ENCODE measurements at regions not wholly inside any gene's neighbourhood (a gene's known extent, or its start where the extent isn't known, plus 50 kb on each side); places are given as distances from the start of the nearest gene placed in this dataset.
"Not testable (repeated sequence)": the region's sequence is repeated elsewhere in the genome, so short reads cannot be mapped to it uniquely, and the experiment has no call there.

DNA sequence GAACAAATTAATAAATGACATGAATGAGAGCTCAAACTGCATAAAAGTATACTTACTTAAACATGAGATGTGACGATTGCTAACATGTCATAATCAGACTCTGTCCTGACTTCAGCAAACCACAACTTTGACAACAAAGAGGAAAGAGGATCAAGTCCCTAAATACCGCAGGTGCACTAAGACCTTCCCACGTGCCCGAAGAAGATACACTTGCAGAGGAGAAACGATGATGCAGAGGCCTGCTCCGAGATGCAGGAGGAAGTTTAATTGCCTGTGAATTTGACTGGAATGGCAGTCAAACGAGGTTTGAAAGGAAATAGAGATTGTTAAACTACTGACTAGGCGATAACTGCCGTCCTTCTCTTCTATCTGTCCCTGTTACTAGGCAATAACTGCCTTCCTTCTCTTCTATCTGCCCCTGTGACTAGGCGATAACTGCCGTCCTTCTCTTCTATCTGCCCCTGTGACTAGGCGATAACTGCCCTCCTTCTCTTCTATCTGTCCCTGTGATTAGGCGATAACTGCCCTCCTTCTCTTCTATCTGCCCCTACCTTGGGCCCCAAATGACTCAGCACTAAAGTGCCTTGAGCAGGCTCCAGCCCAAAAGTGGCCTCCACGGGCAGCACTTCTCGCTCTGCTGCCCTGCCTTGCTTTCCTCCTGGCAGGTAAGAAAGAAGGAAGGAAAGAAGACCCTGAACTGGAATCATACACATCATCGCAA is 2226.0 kb upstream of the DEFB115 start:
- DNase-seq (ENCODE audit: low read depth in 4 of 4, low spot score in 1 of 4), result not testable (repeated sequence)

DNA sequence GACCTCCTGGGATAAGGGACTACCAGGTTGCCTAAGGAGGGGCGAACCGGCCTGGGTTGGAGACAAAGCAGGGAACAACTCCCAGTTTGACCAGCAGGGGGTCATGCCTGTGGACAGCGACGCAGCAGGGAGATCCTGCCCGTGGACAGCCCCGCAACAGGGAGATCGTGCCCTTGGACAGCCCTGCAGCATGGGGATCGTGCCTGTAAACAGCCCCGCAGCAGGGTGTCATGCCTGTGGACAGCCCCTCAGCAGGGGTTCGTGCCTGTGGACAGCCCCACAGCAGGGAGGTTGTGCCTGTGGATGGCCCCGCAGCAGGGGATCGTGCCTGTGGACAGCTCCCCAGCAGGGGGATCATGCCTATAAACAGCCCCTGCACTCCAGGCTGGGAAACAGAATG is 2213.2 kb upstream of the DEFB115 start:
- DNase-seq (ENCODE audit: low read depth in 4 of 4, low spot score in 1 of 4), result not testable (repeated sequence)

GRCh38 chr20:29050008-29050606 is 2207.4 kb upstream of the DEFB115 start:
- DNase-seq (ENCODE audit: low read depth in 4 of 4, low spot score in 1 of 4), result not testable (repeated sequence)

GRCh38 chr20:29057866-29058484 is 2199.5 kb upstream of the DEFB115 start:
- DNase-seq (ENCODE audit: low read depth in 4 of 4, low spot score in 1 of 4), result not testable (repeated sequence)

GRCh38 chr20:29062451-29062850 is 2195.0 kb upstream of the DEFB115 start:
- not testable (repeated sequence) for DNase-seq (ENCODE audit: low read depth in 4 of 4, low spot score in 1 of 4)

GRCh38 chr20:29066341-29066740 is 2191.1 kb upstream of the DEFB115 start:
- DNase-seq (ENCODE audit: low read depth in 4 of 4, low spot score in 1 of 4), result not testable (repeated sequence)

DNA sequence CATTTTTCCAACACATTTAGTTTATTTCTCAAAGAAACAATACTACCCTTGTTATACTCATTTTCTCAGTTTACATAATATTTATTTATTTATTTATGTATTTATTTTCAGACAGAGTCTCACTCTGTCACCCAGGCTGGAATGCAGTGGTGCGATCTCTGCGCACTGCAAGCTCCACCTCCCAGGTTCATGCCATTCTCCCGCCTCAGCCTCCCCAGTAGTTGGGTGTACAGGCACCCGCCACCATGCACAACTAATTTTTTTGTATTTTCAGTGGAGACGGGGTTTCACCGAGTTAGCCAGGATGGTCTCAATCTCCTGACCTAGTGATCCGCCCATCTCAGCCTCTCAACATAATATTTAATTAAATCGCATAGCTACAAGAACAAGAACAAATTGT is 2183.8 kb upstream of the DEFB115 start:
- DNase-seq (ENCODE audit: low read depth in 4 of 4, low spot score in 1 of 4), result not testable (repeated sequence)

DNA sequence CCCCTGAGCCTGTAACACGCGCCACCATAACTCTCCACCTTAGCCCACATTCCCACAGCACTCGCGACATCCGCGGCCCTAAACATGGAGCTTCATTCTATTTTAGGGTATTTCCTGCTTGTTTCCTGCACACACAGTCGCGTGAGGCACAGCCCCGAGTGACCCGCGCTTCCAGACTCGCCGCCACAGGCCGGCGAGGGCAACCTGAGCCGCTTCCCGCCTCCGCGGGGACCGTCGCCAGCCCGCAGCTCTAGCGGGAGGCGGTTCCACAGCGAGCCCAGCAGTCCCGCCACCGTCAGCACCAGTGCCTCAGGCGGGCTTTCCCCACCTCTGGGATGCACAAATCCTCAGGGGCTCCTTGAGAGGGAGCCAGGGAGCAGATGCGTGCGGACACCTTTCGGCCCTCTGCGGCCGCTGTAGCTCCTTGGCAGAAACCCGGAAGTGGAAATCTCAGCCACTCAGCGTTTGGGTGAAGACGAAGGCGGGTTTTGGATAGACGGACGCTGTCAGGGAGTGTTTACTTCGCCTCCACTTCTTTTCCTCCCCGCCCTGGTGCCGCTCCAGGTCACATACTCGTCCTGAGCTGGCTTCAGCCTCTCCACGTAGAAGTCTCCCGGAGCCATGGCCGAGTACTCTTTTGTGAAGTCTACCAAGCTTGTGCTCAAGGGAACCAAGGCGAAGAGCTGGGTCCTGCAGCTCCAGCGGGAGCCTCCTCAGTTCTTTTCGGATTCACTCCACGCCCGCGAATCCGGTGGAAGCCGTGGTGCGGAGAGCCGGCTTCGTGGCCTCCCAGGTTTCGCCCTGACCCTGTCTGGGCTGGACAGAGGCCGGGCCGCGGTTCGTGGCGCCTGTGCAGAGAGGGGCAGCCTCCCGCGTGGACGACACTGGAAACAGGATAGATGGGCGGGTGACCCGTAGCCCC is 2177.4 kb upstream of the DEFB115 start:
- peak in 2 of 4 experiments; percentile 7 to 13 for DNase-seq (ENCODE audit: low read depth in 4 of 4, low spot score in 1 of 4)

- DNase-seq (ENCODE audit: low read depth in 4 of 4, low spot score in 1 of 4), result not testable (repeated sequence)
Measured at GRCh38 chr20:29081712-29082111, 2175.8 kb upstream of the DEFB115 start.

DNA sequence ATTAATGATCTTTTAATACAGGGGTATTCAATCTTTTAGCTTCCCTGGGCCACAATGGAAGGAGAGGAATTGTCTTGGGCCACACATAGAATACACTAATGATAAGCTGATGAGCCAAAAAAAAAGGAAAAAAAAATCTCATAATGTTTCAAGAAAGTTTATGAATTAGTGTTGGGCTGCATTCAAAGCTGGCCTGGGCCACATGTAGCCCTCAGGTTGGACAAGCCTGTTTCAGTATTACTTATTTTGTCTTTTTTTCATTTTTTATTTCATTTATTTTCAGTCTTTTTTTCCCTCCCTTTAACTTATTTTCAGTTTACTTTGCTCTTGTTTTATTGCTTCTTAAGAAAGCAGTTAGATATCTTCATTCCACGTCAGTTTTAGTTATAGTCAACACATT is 2171.8 kb upstream of the DEFB115 start:
- no peak for DNase-seq (ENCODE audit: low read depth in 4 of 4, low spot score in 1 of 4)

DNA sequence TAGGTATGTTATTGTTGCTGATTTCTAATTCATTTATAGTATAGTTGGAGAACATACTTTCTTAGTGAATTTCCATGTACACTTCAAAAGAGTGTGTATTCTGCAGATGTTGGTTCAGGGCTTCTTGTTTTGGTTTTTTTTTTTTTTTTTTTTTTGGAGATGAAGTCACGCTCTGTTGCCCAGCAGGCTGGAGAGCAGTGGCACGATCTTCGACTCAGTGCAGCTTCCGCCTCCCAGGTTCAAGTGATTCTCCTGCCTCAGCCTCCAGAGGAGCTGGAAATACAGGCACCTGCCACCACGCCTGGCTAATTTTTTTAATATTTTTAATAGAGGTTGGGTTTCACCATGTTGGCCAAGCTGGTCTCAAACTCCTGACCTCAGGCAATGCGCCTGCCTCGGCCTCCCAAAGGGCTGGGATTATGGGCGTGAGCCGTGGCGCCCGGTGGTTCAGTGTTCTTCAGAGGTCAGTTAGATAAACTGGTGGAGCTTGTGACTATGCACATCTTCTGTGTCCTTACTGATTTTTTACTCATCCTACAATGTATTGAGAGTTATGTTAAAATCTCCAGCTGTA is 2171.2 kb upstream of the DEFB115 start:
- DNase-seq (ENCODE audit: low read depth in 4 of 4, low spot score in 1 of 4), result not testable (repeated sequence)

DNA sequence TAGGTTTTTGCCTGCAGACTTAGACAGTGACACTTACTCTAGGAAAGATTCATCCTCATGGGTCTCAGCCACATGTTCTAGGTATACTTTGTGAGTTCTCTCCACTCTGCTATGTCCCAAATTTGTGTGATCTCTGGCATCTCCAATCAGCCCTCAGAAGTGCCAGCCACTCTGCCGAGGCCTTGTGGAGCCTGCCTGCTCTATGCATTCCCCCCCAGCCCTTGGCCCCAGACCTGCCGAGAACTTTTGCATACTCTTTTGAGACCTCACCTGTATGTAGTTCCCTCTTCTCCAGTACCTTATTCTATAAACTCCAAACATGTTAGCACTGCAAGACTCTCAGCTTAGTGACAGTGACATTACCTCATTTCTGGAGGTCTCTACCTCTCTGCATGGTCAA is 2170.5 kb upstream of the DEFB115 start:
- DNase-seq (ENCODE audit: low read depth in 4 of 4, low spot score in 1 of 4), result no peak

DNA sequence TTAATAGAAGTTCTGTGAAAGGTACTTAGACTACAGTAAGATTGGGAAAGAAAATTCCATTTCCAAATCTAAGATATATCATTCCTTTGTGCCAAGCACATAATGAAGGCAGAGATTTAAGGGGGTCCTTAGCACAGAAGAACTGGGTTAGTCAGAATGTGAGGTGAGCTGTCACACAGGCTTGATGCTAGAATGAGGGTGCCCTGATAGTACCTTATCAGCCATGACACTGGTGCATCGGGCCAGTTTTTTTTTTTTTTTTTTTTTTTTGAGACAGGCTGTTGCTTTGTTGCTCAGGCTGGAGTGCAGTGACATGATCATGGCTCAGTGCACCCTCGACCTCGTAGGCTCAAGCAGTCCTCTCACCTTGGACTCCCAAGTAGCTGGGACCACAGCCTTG is 2169.6 kb upstream of the DEFB115 start:
- not testable (repeated sequence) for DNase-seq (ENCODE audit: low read depth in 4 of 4, low spot score in 1 of 4)

- DNase-seq (ENCODE audit: low read depth in 4 of 4, low spot score in 1 of 4), result not testable (repeated sequence)
Measured at GRCh38 chr20:29088472-29088871, 2169.0 kb upstream of the DEFB115 start.

- not testable (repeated sequence) for DNase-seq (ENCODE audit: low read depth in 4 of 4, low spot score in 1 of 4)
Measured at GRCh38 chr20:29089409-29089808, 2168.1 kb upstream of the DEFB115 start.

DNA sequence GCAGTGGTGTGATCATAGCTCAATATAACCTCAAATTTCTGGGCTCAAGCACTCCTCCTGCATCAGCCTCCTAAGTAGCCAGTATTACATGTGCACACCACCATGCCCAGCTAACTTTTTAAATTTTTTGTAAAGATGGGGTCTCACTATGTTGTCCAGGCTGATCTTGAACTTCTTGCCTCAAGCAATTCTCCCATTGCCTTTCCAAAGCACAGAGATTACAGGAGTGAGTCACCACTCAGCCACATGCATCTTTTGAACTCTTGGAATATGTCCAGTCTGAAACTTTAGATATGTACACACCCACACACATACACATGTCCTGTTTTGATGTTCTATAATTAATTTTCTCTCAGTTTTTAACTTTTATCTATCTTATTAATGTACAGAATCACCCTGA is 2163.5 kb upstream of the DEFB115 start:
- DNase-seq (ENCODE audit: low read depth in 4 of 4, low spot score in 1 of 4), result not testable (repeated sequence)

DNA sequence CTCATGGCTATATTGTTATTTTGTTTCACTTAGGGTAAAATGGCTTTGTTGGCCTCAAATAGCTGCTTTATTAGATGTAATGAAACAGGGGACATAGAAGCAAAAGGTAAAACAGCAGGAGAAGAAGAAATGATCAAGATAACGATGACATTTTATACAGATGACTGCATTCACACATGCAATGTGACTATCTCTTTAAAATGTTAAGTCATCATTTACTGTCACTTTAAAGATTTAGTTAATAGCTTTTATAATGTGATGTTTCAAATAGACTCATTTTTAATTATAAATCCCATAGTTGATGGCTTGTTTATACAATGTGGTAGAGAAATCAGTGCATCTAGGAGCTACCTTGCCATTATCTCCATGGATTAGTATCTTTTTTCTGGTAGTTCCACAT is 2160.8 kb upstream of the DEFB115 start:
- DNase-seq (ENCODE audit: low read depth in 4 of 4, low spot score in 1 of 4), result not testable (repeated sequence)

GRCh38 chr20:29107884-29108283 is 2149.6 kb upstream of the DEFB115 start:
- not testable (repeated sequence) for DNase-seq (ENCODE audit: low read depth in 4 of 4, low spot score in 1 of 4)

DNA sequence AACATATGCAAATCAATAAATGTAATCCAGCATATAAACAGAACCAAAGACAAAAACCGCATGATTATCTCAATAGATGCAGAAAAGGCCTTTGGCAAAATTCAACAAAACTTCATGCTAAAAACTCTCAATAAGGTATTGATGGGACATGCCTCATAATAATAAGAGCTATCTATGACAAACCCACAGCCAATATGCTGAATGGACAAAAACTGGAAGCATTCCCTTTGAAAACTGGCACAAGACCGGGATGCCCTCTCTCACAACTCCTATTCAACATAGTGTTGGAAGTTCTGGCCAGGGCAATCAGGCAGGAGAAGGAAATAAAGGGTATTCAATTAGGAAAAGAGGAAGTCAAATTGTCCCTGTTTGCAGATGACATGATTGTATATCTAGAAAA is 2148.1 kb upstream of the DEFB115 start:
- not testable (repeated sequence) for DNase-seq (ENCODE audit: low read depth in 4 of 4, low spot score in 1 of 4)

DNA sequence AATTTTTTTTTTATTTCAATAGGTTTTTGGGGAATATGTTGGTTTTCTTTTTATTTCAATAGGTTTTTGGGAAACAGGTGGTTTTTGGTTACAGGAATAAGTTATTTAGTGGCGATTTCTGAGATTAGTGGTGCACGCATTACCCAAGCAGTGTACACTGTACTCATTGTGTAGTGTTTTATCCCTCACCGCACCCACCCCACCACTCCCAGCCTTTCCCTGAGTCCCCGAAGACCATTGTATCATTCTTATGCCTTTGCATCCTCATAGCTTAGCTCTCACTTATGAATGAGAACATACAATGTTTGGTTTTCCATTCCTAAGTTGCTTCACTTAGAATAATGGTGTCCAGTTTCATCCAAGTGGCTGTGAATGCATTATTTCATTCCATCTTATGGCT is 2142.4 kb upstream of the DEFB115 start:
- DNase-seq (ENCODE audit: low read depth in 4 of 4, low spot score in 1 of 4), result not testable (repeated sequence)

- DNase-seq (ENCODE audit: low read depth in 4 of 4, low spot score in 1 of 4), result no peak
Measured at GRCh38 chr20:29119141-29119540, 2138.3 kb upstream of the DEFB115 start.
